Kidney (tissue), 13 donors: ENCODE measurements at regions not wholly inside any gene's neighbourhood (a gene's known extent, or its start where the extent isn't known, plus 50 kb on each side); places are given as distances from the start of the nearest gene placed in this dataset.

Experiments
- DNase-seq, 5 donors: peaks; one replicate each; pipeline ENCODE4 v3.0.0-alpha.2; 2013 to 2020
- FAIRE-seq: peaks from 2 replicates; lab custom pipeline; 2012; peaks lifted over from hg19 to GRCh38; lab: Jason Lieb, UNC
- H3K27ac ChIP-seq, 2 donors: one replicate each; pipeline ENCODE4 v1.7.0; 2013; ENCODE audit warnings: low read depth in 2 of 2, low read length in 2 of 2, inconsistent platforms in 1 of 2
- H3K27me3 ChIP-seq: one replicate; pipeline ENCODE4 v1.7.1; 2013; ENCODE audit warnings: low read length, inconsistent platforms; ENCODE audit not compliant: control insufficient read depth, insufficient read depth
- H3K36me3 ChIP-seq, 3 donors: one replicate each; pipeline versions ENCODE4 v1.7.0 to v1.7.1; 2013; ENCODE audit warnings: low read length in 3 of 3, control low read depth in 1 of 3, inconsistent platforms in 1 of 3; ENCODE audit not compliant: insufficient read depth in 3 of 3, control insufficient read depth in 2 of 3
- H3K4me1 ChIP-seq, 3 donors: one replicate each; pipeline versions ENCODE4 v1.7.0 to v1.7.1; 2013; ENCODE audit warnings: low read length in 3 of 3, inconsistent platforms in 1 of 3, low read depth in 1 of 3; ENCODE audit not compliant: control insufficient read depth in 2 of 3, insufficient read depth in 2 of 3
- H3K4me3 ChIP-seq, 3 donors: one replicate each; pipeline versions ENCODE4 v1.7.0 to v1.8.1; 2013; ENCODE audit warnings: low read length in 3 of 3, control low read depth in 1 of 3, inconsistent platforms in 1 of 3
- H3K9ac ChIP-seq, 3 donors: one replicate each; pipeline versions ENCODE4 v1.7.0 to v1.7.1; 2013; ENCODE audit warnings: low read length in 3 of 3, control low read depth in 1 of 3, inconsistent platforms in 1 of 3
- H3K9me3 ChIP-seq, 3 donors: one replicate each; pipeline versions ENCODE4 v1.7.0 to v1.7.1; 2013; ENCODE audit warnings: low read length in 3 of 3, control low read depth in 1 of 3, inconsistent platforms in 1 of 3; ENCODE audit not compliant: control insufficient read depth in 2 of 3, insufficient read depth in 1 of 3
- CTCF ChIP-seq: IDR thresholded peaks from 3 replicates; pipeline ENCODE4 v1.5.1; 2012; ENCODE audit warnings: mild to moderate bottlenecking, moderate library complexity, borderline replicate concordance; ENCODE audit not compliant: insufficient read depth; ENCODE audit errors: extremely low read depth
- intact Hi-C: fragments of 100-400 bp; cut with DNase I; formaldehyde crosslinking; loops from one replicate; pipeline ENCODE4 v1.11.1; 2022
- donor health status: control.
- donor health status: control.
- donor health status: control.
- donor health status: control.
- donor health status: control.
- donor health status: DM: yes; HTN: yes; CAD: no.
- donor health status: Normal renal cell carcinoma (clear cell type).

- intact Hi-C loops = no loop called here
- DNase-seq (no peak), FAIRE-seq (no peak)
- Histone ChIP-seq H3K4me1 (no peaks in the 10 kb centered on the region), H3K27ac (no peak overlapping the region), H3K9me3 (no peaks in the 10 kb centered on the region), H3K4me3 (no peak overlapping the region), H3K27me3 (no peaks in the 10 kb centered on the region), H3K36me3 (no peaks in the 10 kb centered on the region), H3K9ac (no peak overlapping the region)
- no peak for TF ChIP-seq CTCF
Observed at GRCh38 chr22:48808038-48808960, 1019.4 kb downstream of the BRD1 start.

- DNase-seq (no peak), FAIRE-seq (no peak)
- Histone ChIP-seq H3K9me3 (no peaks in the 10 kb centered on the region), H3K9ac (no peak overlapping the region), H3K27me3 (no peaks in the 10 kb centered on the region), H3K4me1 (no peaks in the 10 kb centered on the region), H3K4me3 (no peak overlapping the region), H3K27ac (no peak overlapping the region), H3K36me3 (no peaks in the 10 kb centered on the region)
- intact Hi-C loops = no loop called here
- no peak for TF ChIP-seq CTCF
Observed at GRCh38 chr22:48807155-48807554, 1020.5 kb downstream of the BRD1 start.

GRCh38 chr22:48806227-48806781 lies 1021.4 kb downstream of the BRD1 start:
- FAIRE-seq (no peak), DNase-seq (no peak)
- no peak for TF ChIP-seq CTCF
- Histone ChIP-seq H3K27ac (no peak overlapping the region), H3K36me3 (no peaks in the 10 kb centered on the region), H3K27me3 (no peaks in the 10 kb centered on the region), H3K9ac (no peak overlapping the region), H3K4me3 (no peak overlapping the region), H3K4me1 (no peaks in the 10 kb centered on the region), H3K9me3 (no peaks in the 10 kb centered on the region)
- intact Hi-C loops = no loop called here
